Kidney epithelial cell (primary cell): ENCODE measurements at regions not wholly inside any gene's neighbourhood (a gene's known extent, or its start where the extent isn't known, plus 50 kb on each side); places are given as distances from the start of the nearest gene placed in this dataset.

Experiments
- DNase-seq: peaks from one replicate; pipeline ENCODE4 v3.0.0-alpha.2; 2010; ENCODE audit warnings: low read depth
- H3K27me3 ChIP-seq: 2 replicates; pipeline ENCODE4 v1.6.0; 2011; ENCODE audit warnings: low read length; ENCODE audit not compliant: control insufficient read depth, insufficient read depth
- H3K36me3 ChIP-seq: 2 replicates; pipeline ENCODE4 v1.5.1; 2011; ENCODE audit warnings: low read length; ENCODE audit not compliant: control insufficient read depth, insufficient read depth
- H3K4me3 ChIP-seq: 2 replicates; pipeline ENCODE4 v1.5.1; 2011; ENCODE audit warnings: low read depth, mild to moderate bottlenecking, control low read depth, low read length
- CTCF ChIP-seq: IDR thresholded peaks from 2 replicates; pipeline ENCODE4 v1.5.1; 2011; ENCODE audit warnings: mild to moderate bottlenecking, moderate library complexity, low read length, control low read depth, inconsistent platforms; ENCODE audit not compliant: insufficient read depth, poor library complexity, severe bottlenecking

- no peak for TF ChIP-seq CTCF
- no peak for DNase-seq
Measured at GRCh38 chr15:45763170-45763869, 128.5 kb downstream of the SQOR start.

GRCh38 chr15:45773149-45773548, 138.3 kb downstream of the SQOR start:
- Histone ChIP-seq H3K4me3 (no peak overlapping the region), H3K27me3 (no peaks in the 10 kb centered on the region), H3K36me3 (no peaks in the 10 kb centered on the region)
- TF ChIP-seq CTCF: no peak
- no peak for DNase-seq

More at GRCh38 chr15:45763170-45763869, 128.5 kb downstream of the SQOR start:
- Histone ChIP-seq H3K27me3 (no peaks in the 10 kb centered on the region), H3K4me3 (no peak overlapping the region), H3K36me3 (no peaks in the 10 kb centered on the region)

DNA sequence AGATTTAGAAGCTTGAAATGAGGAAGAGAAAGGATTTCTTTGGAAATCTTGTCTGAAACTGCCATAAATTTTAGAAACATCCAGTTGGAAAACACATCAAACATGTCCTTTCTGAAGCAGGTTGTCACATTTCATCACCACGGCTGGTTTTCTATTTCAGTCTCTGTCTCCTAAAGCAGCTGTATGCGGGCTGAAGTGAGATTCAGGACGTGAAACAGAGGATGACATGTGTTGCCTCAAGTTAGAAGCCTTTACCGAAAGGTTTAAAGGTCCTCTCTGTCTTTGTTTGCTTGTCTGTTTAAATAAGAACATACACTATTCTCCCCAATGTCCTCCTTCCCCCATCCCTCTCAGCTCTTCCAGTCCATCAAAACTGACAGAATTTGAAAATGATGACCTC, 141.9 kb downstream of the SQOR start:
- no peaks in the 10 kb centered on the region for H3K36me3 ChIP-seq

DNA sequence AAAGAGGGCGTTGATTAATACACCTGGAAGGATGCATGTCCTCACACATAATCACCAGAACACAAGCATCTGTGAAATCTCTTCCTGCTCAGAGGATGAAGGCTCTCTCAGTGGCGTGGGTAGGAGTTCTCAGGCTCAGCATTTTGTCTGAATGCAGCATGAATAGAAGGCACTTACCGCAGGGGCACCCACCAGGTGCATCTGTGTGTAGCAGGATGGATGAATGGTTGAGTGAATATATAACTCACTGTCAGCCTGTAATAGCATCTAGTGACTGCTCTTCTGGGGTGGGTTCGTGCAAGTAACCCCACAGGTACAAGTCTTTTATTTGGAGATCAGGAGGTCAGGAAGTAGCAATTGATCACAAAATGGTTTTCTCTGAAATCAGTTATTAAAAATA, 143.0 kb downstream of the SQOR start:
- H3K36me3 ChIP-seq: no peaks in the 10 kb centered on the region
- TF ChIP-seq CTCF: no peak
- no peak overlapping the region for H3K4me3 ChIP-seq
- no peaks in the 10 kb centered on the region for H3K27me3 ChIP-seq
- no peak for DNase-seq

More for the DNA sequence above, 141.9 kb downstream of the SQOR start:
- no peak for TF ChIP-seq CTCF
- DNase-seq: no peak
- H3K4me3 ChIP-seq: no peak overlapping the region
- no peaks in the 10 kb centered on the region for H3K27me3 ChIP-seq

DNA sequence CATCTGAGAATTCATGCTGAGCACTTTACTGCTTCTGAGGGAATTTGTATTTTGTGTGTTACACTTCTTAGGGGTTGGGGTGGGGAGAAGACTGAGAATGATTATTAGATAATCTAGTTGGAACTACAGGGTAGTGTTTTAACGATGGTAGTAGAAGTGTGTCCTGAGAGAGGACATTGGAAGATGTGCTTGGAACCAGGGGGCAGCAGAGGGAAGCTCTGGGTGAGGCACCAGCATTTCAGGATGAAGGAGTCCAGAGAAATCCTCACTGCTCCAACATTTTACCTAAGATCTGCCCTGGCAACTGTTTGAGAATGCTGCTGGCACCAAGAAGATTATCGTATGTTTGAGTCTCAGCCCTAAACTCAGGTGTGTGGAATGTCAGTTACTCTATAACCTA, 145.5 kb downstream of the SQOR start:
- Histone ChIP-seq H3K36me3 (no peaks in the 10 kb centered on the region), H3K4me3 (no peak overlapping the region), H3K27me3 (no peaks in the 10 kb centered on the region)
- TF ChIP-seq CTCF: no peak
- DNase-seq: no peak

DNA sequence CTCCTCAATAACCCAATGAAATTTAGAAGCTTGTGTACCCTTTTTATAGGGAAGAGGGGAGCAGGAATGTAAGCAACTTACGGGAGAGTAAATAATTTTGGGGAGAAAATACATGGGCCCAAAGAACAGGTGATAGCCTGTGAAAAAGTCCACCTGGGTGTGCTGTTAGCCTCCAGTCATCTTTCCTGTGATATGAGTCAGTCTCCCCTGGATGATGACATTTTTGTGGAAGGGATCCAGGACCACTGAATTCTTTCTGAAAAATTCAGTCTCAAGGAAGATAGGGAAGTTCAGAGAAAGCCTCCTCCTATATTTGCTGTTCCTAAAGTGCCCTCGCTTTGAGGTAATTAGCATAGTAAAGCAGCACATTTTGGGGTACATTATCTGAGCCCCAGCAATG, 149.8 kb downstream of the SQOR start:
- Histone ChIP-seq H3K4me3 (no peak overlapping the region), H3K36me3 (no peaks in the 10 kb centered on the region), H3K27me3 (no peaks in the 10 kb centered on the region)
- no peak for DNase-seq
- no peak for TF ChIP-seq CTCF
